Left renal pelvis (tissue), 4 donors: ENCODE measurements at regions not wholly inside any gene's neighbourhood (a gene's known extent, or its start where the extent isn't known, plus 50 kb on each side); places are given as distances from the start of the nearest gene placed in this dataset.
"Not testable (repeated sequence)": the region's sequence is repeated elsewhere in the genome, so short reads cannot be mapped to it uniquely, and the experiment has no call there.

Source experiments
- DNase-seq, 4 donors: peaks; one replicate each; pipeline ENCODE4 v3.0.0-alpha.2; 2013; ENCODE audit warnings: low read depth in 4 of 4, low spot score in 3 of 4

- DNase-seq, result not testable (repeated sequence)
Observed at GRCh38 chr9:94387338-94388010, 59.0 kb upstream of the NUTM2F start.

- DNase-seq, result not testable (repeated sequence)
Observed at GRCh38 chr9:94388011-94388406, 59.6 kb upstream of the NUTM2F start.

- DNase-seq, result not testable (repeated sequence)
Observed at GRCh38 chr9:94390425-94391098, 62.1 kb upstream of the NUTM2F start.

- DNase-seq, result not testable (repeated sequence)
Observed at GRCh38 chr9:94392971-94393624, 64.7 kb upstream of the NUTM2F start.

- not testable (repeated sequence) for DNase-seq
Observed at GRCh38 chr9:94397766-94398379, 69.4 kb upstream of the NUTM2F start.

- DNase-seq, result not testable (repeated sequence)
Observed at GRCh38 chr9:94400461-94400860, 72.0 kb upstream of the NUTM2F start.

GRCh38 chr9:94402795-94403194, 74.4 kb upstream of the NUTM2F start:
- not testable (repeated sequence) for DNase-seq

- not testable (repeated sequence) for DNase-seq
Observed at GRCh38 chr9:94403571-94403970, 75.1 kb upstream of the NUTM2F start.

GRCh38 chr9:94413665-94414064, 85.2 kb upstream of the NUTM2F start:
- not testable (repeated sequence) for DNase-seq

- DNase-seq, result not testable (repeated sequence)
Observed at GRCh38 chr9:94415111-94415510, 86.7 kb upstream of the NUTM2F start.

- not testable (repeated sequence) for DNase-seq
Observed at GRCh38 chr9:94420098-94420497, 91.7 kb upstream of the NUTM2F start.

- DNase-seq, result not testable (repeated sequence)
Observed at GRCh38 chr9:94421951-94422350, 93.5 kb upstream of the NUTM2F start.

GRCh38 chr9:94425312-94425711, 96.9 kb upstream of the NUTM2F start:
- DNase-seq, result not testable (repeated sequence)

GRCh38 chr9:94437128-94437527, 108.7 kb upstream of the NUTM2F start:
- DNase-seq, result not testable (repeated sequence)

- not testable (repeated sequence) for DNase-seq
Observed at GRCh38 chr9:94438336-94438735, 109.9 kb upstream of the NUTM2F start.

- not testable (repeated sequence) for DNase-seq
Observed at GRCh38 chr9:94441146-94441545, 112.7 kb upstream of the NUTM2F start.

- DNase-seq, result no peak
Observed at GRCh38 chr9:94441796-94442195, 113.1 kb upstream of the PCAT7 start.

- DNase-seq, result no peak
Observed at GRCh38 chr9:94443032-94443722, 111.7 kb upstream of the PCAT7 start.

- no peak for DNase-seq
Observed at GRCh38 chr9:94445863-94446262, 109.0 kb upstream of the PCAT7 start.

- no peak for DNase-seq
Observed at GRCh38 chr9:94449486-94449885, 105.4 kb upstream of the PCAT7 start.

GRCh38 chr9:94464790-94465189, 90.1 kb upstream of the PCAT7 start:
- no peak for DNase-seq
